GM23338 (cell line): ENCODE measurements at regions not wholly inside any gene's neighbourhood (a gene's known extent, or its start where the extent isn't known, plus 50 kb on each side); places are given as distances from the start of the nearest gene placed in this dataset.

Source experiments
- ATAC-seq: fragments of 200-7000 bp; cut with Tn5 transposase; 3 replicates; pipeline ENCODE4 v1.9.1; 2020
- DNase-seq: peaks from one replicate; pipeline ENCODE4 v3.0.0-alpha.2; 2015; ENCODE audit warnings: low spot score
- H2AFZ ChIP-seq: fragments of 200-600 bp; sonication (generic); 2 replicates; pipeline ENCODE4 v1.8.0; 2016; ENCODE audit warnings: antibody characterized with exemption, mild to moderate bottlenecking, moderate library complexity
- H3F3A ChIP-seq: fragments of 200-600 bp; sonication (generic); replicated peaks from 2 replicates; pipeline ENCODE4 v1.8.0; 2017; ENCODE audit warnings: antibody characterized with exemption, mixed run types, low read depth
- H3K27ac ChIP-seq: fragments of 200-600 bp; sonication (generic); 2 replicates; pipeline ENCODE4 v1.6.1; 2016; ENCODE audit warnings: low read depth
- H3K27me3 ChIP-seq: fragments of 200-600 bp; sonication (generic); 2 replicates; pipeline ENCODE4 v1.8.0; 2016; ENCODE audit warnings: mild to moderate bottlenecking, mixed run types, moderate library complexity; ENCODE audit not compliant: insufficient read depth
- H3K36me3 ChIP-seq: fragments of 200-600 bp; sonication (generic); 2 replicates; pipeline ENCODE4 v1.8.0; 2016; ENCODE audit warnings: mild to moderate bottlenecking; ENCODE audit not compliant: insufficient read depth
- H3K4me1 ChIP-seq: fragments of 200-600 bp; sonication (generic); 2 replicates; pipeline ENCODE4 v1.8.0; 2016; ENCODE audit warnings: mild to moderate bottlenecking, moderate library complexity; ENCODE audit not compliant: insufficient read depth
- H3K4me2 ChIP-seq: fragments of 200-600 bp; sonication (generic); 2 replicates; pipeline ENCODE4 v1.7.1; 2017; ENCODE audit warnings: mixed run types
- H3K4me3 ChIP-seq: fragments of 200-600 bp; sonication (generic); 2 replicates; pipeline ENCODE4 v1.6.1; 2016; ENCODE audit warnings: mixed run types
- H3K79me2 ChIP-seq: fragments of 200-600 bp; sonication (generic); replicated peaks from 2 replicates; pipeline ENCODE4 v1.8.0; 2017; ENCODE audit warnings: mild to moderate bottlenecking; ENCODE audit not compliant: insufficient read depth
- H3K9me2 ChIP-seq: fragments of 200-600 bp; sonication (generic); 2 replicates; pipeline ENCODE4 v1.8.0; 2017; ENCODE audit not compliant: insufficient read depth
- H4K20me1 ChIP-seq: fragments of 200-600 bp; sonication (generic); replicated peaks from 2 replicates; pipeline ENCODE4 v1.8.0; 2017; ENCODE audit warnings: mild to moderate bottlenecking; ENCODE audit not compliant: insufficient read depth
- H3K27ac Mint-ChIP-seq: 2 replicates; pipeline ENCODE4 v1.8.0; 2020; ENCODE audit warnings: inconsistent platforms, mild to moderate bottlenecking, moderate library complexity, mixed read lengths
- H3K27me3 Mint-ChIP-seq: 3 replicates; pipeline ENCODE4 v1.8.0; 2022; ENCODE audit warnings: low read depth, mild to moderate bottlenecking, moderate library complexity, mixed read lengths, inconsistent platforms; ENCODE audit not compliant: insufficient read depth, poor library complexity
- H3K36me3 Mint-ChIP-seq: 3 replicates; pipeline ENCODE4 v1.8.0; 2021; ENCODE audit warnings: low read depth, mild to moderate bottlenecking, inconsistent platforms, moderate library complexity, mixed read lengths
- H3K4me1 Mint-ChIP-seq: 3 replicates; pipeline ENCODE4 v1.8.0; 2020; ENCODE audit warnings: mild to moderate bottlenecking, inconsistent platforms, mixed read lengths
- H3K4me3 Mint-ChIP-seq: 3 replicates; pipeline ENCODE4 v1.8.0; 2021; ENCODE audit warnings: moderate library complexity, mild to moderate bottlenecking, inconsistent platforms, mixed read lengths
- H3K9me3 Mint-ChIP-seq: 3 replicates; pipeline ENCODE4 v1.8.0; 2020; ENCODE audit warnings: moderate library complexity, mild to moderate bottlenecking, inconsistent platforms, mixed read lengths
- CREB1 ChIP-seq: fragments of 250-450 bp; sonication (Bioruptor Pico); IDR thresholded peaks from 2 replicates; pipeline ENCODE4 v1.5.0; 2020; ENCODE audit warnings: low read depth, mild to moderate bottlenecking, moderate library complexity
- EZH2 ChIP-seq: fragments of 200-600 bp; sonication (generic); IDR thresholded peaks from one replicate; pipeline ENCODE4 v1.8.0; 2017; ENCODE audit warnings: antibody characterized with exemption, mild to moderate bottlenecking, low read depth; ENCODE audit not compliant: unreplicated experiment
- EZH2phosphoT487 ChIP-seq: fragments of 200-600 bp; sonication (generic); IDR thresholded peaks from one replicate; pipeline ENCODE4 v1.8.1; 2018; ENCODE audit warnings: antibody characterized with exemption; ENCODE audit not compliant: unreplicated experiment
- JUNB ChIP-seq: IDR thresholded peaks from one replicate; pipeline ENCODE4 v1.6.1; 2016; ENCODE audit warnings: antibody characterized with exemption; ENCODE audit not compliant: unreplicated experiment
- NANOG ChIP-seq: IDR thresholded peaks from 2 replicates; pipeline ENCODE4 v1.6.1; 2016; ENCODE audit warnings: antibody characterized with exemption, borderline replicate concordance
- POLR2AphosphoS5 ChIP-seq: IDR thresholded peaks from 2 replicates; pipeline ENCODE4 v1.6.1; 2016; ENCODE audit warnings: antibody characterized with exemption, low read depth
- STAT1 ChIP-seq: IDR thresholded peaks from one replicate; pipeline ENCODE4 v1.6.1; 2016; ENCODE audit warnings: antibody characterized with exemption; ENCODE audit not compliant: unreplicated experiment
- ZNF114 ChIP-seq: fragments of 250-450 bp; sonication (Bioruptor Pico); IDR thresholded peaks from 2 replicates; pipeline ENCODE4 v1.5.0; 2020; ENCODE audit warnings: mild to moderate bottlenecking, moderate library complexity
- ZNF331 ChIP-seq: fragments of 250-450 bp; sonication (Bioruptor Pico); IDR thresholded peaks from 2 replicates; pipeline ENCODE4 v1.5.0; 2020; ENCODE audit warnings: low read depth, mild to moderate bottlenecking, moderate library complexity
- TF ChIP-seq, protein P1 (sequence below): IDR thresholded peaks from 2 replicates; pipeline ENCODE4 v1.6.1; 2016; ENCODE audit warnings: antibody characterized with exemption
- TF ChIP-seq, protein P2 (sequence below), 2 experiments: fragments of 200-600 bp in 1 of 2; sonication (generic) in 1 of 2; conservative IDR thresholded peaks; 2 replicates each; pipeline versions ENCODE4 v1.5.1 to v1.6.1; 2016 to 2017; ENCODE audit warnings: antibody characterized with exemption in 2 of 2, low read depth in 2 of 2, mild to moderate bottlenecking in 2 of 2, moderate library complexity in 1 of 2
- TF ChIP-seq, protein P3 (sequence below): fragments of 250-450 bp; sonication (Bioruptor Pico); IDR thresholded peaks from 2 replicates; pipeline ENCODE4 v1.5.0; 2020; ENCODE audit warnings: mild to moderate bottlenecking, moderate library complexity
- TF ChIP-seq, protein P4 (sequence below): IDR thresholded peaks from one replicate; pipeline ENCODE4 v1.6.1; 2018; ENCODE audit warnings: antibody characterized with exemption; ENCODE audit not compliant: unreplicated experiment

DNA sequence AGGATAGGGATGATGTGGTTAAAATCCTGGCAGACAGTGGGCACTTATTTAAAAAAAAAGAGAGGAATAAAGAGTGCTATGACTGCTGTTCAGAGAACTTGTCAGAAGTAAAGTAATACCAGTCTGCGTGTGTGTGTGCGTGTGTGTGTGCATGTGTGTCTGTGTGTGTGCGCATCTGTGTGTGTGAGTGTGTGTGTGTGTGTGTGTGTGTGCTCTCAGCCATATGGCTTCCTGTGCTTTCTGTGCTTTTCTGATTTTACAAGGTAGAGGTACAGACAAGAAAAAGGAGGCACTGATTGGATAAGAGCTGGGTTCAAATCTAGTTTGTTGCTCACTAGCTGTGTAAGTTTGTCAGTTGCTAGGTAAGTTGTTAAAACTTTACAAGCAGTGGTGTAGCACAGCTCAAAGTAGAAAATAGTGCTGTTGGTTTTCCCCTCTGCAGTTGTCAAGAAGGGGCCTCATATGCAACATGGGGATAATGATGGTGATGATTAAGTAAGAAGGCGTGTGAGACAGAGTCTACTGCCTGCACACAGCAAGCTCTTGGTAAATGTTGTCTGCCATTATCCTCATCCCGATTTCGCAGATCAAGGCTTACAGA is 155.3 kb upstream of the ZNF217 start:
- Histone ChIP-seq H2AFZ (no peak overlapping the region), H3F3A (0 out of 2 replicates have a peak, but pooled peaks cover 4% of the 10 kb centered on the region), H3K27ac (peak overlapping the region; percentile 12; the same call in 1 of the 2 replicates), H3K4me2 (no peak overlapping the region), H4K20me1 (no peaks in the 10 kb centered on the region), H3K27me3 (no peaks in the 10 kb centered on the region), H3K79me2 (no peaks in the 10 kb centered on the region), H3K4me1 (peaks cover 41% of the 10 kb centered on the region), H3K36me3 (no peaks in the 10 kb centered on the region), H3K9me2 (no peaks in the 10 kb centered on the region), H3K4me3 (no peak overlapping the region)
- Mint-ChIP-seq H3K9me3 (no peaks in the 10 kb centered on the region), H3K4me1 (peaks cover 52% of the 10 kb centered on the region), H3K27ac (no peak overlapping the region; the same call in 1 of the 2 replicates), H3K27me3 (peaks cover 4% of the 10 kb centered on the region), H3K36me3 (no peaks in the 10 kb centered on the region), H3K4me3 (no peak overlapping the region)
- no peak for DNase-seq
- no peak for ATAC-seq
- no peak for TF ChIP-seq NANOG
- no peak for TF ChIP-seq ZNF331 (CRISPR knock-in tag)
- TF ChIP-seq EZH2 = no peak
- TF ChIP-seq EZH2phosphoT487 = no peak
- TF ChIP-seq STAT1 = no peak
- no peak for TF ChIP-seq ZNF114 (CRISPR knock-in tag)
- no peak for TF ChIP-seq JUNB
- TF ChIP-seq POLR2AphosphoS5 = no peak
- TF ChIP-seq, protein P1, sequence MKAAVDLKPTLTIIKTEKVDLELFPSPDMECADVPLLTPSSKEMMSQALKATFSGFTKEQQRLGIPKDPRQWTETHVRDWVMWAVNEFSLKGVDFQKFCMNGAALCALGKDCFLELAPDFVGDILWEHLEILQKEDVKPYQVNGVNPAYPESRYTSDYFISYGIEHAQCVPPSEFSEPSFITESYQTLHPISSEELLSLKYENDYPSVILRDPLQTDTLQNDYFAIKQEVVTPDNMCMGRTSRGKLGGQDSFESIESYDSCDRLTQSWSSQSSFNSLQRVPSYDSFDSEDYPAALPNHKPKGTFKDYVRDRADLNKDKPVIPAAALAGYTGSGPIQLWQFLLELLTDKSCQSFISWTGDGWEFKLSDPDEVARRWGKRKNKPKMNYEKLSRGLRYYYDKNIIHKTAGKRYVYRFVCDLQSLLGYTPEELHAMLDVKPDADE = no peak
- TF ChIP-seq, protein P2, sequence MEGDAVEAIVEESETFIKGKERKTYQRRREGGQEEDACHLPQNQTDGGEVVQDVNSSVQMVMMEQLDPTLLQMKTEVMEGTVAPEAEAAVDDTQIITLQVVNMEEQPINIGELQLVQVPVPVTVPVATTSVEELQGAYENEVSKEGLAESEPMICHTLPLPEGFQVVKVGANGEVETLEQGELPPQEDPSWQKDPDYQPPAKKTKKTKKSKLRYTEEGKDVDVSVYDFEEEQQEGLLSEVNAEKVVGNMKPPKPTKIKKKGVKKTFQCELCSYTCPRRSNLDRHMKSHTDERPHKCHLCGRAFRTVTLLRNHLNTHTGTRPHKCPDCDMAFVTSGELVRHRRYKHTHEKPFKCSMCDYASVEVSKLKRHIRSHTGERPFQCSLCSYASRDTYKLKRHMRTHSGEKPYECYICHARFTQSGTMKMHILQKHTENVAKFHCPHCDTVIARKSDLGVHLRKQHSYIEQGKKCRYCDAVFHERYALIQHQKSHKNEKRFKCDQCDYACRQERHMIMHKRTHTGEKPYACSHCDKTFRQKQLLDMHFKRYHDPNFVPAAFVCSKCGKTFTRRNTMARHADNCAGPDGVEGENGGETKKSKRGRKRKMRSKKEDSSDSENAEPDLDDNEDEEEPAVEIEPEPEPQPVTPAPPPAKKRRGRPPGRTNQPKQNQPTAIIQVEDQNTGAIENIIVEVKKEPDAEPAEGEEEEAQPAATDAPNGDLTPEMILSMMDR (conservative IDR thresholded peaks at IDR 0.05; ENCODE audit: low read depth in 2 of 2) = no peak
- TF ChIP-seq, protein P3, sequence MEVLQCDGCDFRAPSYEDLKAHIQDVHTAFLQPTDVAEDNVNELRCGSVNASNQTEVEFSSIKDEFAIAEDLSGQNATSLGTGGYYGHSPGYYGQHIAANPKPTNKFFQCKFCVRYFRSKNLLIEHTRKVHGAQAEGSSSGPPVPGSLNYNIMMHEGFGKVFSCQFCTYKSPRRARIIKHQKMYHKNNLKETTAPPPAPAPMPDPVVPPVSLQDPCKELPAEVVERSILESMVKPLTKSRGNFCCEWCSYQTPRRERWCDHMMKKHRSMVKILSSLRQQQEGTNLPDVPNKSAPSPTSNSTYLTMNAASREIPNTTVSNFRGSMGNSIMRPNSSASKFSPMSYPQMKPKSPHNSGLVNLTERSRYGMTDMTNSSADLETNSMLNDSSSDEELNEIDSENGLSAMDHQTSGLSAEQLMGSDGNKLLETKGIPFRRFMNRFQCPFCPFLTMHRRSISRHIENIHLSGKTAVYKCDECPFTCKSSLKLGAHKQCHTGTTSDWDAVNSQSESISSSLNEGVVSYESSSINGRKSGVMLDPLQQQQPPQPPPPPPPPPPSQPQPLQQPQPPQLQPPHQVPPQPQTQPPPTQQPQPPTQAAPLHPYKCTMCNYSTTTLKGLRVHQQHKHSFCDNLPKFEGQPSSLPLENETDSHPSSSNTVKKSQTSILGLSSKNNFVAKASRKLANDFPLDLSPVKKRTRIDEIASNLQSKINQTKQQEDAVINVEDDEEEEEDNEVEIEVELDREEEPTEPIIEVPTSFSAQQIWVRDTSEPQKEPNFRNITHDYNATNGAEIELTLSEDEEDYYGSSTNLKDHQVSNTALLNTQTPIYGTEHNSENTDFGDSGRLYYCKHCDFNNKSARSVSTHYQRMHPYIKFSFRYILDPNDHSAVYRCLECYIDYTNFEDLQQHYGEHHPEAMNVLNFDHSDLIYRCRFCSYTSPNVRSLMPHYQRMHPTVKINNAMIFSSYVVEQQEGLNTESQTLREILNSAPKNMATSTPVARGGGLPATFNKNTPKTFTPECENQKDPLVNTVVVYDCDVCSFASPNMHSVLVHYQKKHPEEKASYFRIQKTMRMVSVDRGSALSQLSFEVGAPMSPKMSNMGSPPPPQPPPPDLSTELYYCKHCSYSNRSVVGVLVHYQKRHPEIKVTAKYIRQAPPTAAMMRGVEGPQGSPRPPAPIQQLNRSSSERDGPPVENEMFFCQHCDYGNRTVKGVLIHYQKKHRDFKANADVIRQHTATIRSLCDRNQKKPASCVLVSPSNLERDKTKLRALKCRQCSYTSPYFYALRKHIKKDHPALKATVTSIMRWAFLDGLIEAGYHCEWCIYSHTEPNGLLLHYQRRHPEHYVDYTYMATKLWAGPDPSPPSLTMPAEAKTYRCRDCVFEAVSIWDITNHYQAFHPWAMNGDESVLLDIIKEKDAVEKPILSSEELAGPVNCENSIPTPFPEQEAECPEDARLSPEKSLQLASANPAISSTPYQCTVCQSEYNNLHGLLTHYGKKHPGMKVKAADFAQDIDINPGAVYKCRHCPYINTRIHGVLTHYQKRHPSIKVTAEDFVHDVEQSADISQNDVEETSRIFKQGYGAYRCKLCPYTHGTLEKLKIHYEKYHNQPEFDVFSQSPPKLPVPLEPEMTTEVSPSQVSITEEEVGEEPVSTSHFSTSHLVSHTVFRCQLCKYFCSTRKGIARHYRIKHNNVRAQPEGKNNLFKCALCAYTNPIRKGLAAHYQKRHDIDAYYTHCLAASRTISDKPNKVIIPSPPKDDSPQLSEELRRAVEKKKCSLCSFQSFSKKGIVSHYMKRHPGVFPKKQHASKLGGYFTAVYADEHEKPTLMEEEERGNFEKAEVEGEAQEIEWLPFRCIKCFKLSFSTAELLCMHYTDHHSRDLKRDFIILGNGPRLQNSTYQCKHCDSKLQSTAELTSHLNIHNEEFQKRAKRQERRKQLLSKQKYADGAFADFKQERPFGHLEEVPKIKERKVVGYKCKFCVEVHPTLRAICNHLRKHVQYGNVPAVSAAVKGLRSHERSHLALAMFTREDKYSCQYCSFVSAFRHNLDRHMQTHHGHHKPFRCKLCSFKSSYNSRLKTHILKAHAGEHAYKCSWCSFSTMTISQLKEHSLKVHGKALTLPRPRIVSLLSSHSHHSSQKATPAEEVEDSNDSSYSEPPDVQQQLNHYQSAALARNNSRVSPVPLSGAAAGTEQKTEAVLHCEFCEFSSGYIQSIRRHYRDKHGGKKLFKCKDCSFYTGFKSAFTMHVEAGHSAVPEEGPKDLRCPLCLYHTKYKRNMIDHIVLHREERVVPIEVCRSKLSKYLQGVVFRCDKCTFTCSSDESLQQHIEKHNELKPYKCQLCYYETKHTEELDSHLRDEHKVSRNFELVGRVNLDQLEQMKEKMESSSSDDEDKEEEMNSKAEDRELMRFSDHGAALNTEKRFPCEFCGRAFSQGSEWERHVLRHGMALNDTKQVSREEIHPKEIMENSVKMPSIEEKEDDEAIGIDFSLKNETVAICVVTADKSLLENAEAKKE (CRISPR knock-in tag) = no peak
- TF ChIP-seq CREB1 = no peak
- TF ChIP-seq, protein P4, sequence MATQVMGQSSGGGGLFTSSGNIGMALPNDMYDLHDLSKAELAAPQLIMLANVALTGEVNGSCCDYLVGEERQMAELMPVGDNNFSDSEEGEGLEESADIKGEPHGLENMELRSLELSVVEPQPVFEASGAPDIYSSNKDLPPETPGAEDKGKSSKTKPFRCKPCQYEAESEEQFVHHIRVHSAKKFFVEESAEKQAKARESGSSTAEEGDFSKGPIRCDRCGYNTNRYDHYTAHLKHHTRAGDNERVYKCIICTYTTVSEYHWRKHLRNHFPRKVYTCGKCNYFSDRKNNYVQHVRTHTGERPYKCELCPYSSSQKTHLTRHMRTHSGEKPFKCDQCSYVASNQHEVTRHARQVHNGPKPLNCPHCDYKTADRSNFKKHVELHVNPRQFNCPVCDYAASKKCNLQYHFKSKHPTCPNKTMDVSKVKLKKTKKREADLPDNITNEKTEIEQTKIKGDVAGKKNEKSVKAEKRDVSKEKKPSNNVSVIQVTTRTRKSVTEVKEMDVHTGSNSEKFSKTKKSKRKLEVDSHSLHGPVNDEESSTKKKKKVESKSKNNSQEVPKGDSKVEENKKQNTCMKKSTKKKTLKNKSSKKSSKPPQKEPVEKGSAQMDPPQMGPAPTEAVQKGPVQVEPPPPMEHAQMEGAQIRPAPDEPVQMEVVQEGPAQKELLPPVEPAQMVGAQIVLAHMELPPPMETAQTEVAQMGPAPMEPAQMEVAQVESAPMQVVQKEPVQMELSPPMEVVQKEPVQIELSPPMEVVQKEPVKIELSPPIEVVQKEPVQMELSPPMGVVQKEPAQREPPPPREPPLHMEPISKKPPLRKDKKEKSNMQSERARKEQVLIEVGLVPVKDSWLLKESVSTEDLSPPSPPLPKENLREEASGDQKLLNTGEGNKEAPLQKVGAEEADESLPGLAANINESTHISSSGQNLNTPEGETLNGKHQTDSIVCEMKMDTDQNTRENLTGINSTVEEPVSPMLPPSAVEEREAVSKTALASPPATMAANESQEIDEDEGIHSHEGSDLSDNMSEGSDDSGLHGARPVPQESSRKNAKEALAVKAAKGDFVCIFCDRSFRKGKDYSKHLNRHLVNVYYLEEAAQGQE = no peak
